GM20000 (cell line): ENCODE measurements at regions not wholly inside any gene's neighbourhood (a gene's known extent, or its start where the extent isn't known, plus 50 kb on each side); places are given as distances from the start of the nearest gene placed in this dataset.
"Not testable (repeated sequence)": the region's sequence is repeated elsewhere in the genome, so short reads cannot be mapped to it uniquely, and the experiment has no call there.

Experiments used
- DNase-seq: peaks from one replicate; pipeline ENCODE4 v3.0.0; 2012; ENCODE audit warnings: low spot score
- TF ChIP-seq, protein P1 (sequence below): IDR thresholded peaks from 2 replicates; pipeline ENCODE4 v1.5.1; 2012; ENCODE audit warnings: mild to moderate bottlenecking, control low read depth; ENCODE audit errors: extremely low read depth, missing control alignments

GRCh38 chr3:187481426-187481825 is 113.2 kb downstream of the RTP4 start:
- TF ChIP-seq, protein P1, sequence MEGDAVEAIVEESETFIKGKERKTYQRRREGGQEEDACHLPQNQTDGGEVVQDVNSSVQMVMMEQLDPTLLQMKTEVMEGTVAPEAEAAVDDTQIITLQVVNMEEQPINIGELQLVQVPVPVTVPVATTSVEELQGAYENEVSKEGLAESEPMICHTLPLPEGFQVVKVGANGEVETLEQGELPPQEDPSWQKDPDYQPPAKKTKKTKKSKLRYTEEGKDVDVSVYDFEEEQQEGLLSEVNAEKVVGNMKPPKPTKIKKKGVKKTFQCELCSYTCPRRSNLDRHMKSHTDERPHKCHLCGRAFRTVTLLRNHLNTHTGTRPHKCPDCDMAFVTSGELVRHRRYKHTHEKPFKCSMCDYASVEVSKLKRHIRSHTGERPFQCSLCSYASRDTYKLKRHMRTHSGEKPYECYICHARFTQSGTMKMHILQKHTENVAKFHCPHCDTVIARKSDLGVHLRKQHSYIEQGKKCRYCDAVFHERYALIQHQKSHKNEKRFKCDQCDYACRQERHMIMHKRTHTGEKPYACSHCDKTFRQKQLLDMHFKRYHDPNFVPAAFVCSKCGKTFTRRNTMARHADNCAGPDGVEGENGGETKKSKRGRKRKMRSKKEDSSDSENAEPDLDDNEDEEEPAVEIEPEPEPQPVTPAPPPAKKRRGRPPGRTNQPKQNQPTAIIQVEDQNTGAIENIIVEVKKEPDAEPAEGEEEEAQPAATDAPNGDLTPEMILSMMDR = no peak
- DNase-seq = no peak

DNA sequence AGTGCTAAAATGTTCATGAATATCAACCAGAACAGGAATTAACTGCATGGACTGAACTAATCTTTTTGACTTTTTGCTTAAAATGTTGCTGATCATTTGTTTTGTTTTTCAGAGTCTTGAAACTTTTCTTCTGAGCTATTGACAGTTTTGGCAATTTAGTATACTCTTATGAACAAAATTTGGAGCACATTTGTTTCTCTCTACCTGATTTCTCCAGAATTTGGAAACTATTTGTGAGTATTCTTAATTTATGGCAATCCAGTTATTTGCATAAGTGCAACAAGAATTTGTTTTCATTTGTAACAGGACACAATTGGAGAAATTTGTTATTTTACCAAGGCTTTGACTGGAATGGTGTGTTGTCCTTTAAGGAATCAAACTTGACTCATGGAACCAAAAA is 107.4 kb downstream of the RTP4 start:
- not testable (repeated sequence) for DNase-seq

GRCh38 chr3:187473778-187474406 is 105.7 kb downstream of the RTP4 start:
- TF ChIP-seq, protein P1 = no peak
- DNase-seq = no peak

DNA sequence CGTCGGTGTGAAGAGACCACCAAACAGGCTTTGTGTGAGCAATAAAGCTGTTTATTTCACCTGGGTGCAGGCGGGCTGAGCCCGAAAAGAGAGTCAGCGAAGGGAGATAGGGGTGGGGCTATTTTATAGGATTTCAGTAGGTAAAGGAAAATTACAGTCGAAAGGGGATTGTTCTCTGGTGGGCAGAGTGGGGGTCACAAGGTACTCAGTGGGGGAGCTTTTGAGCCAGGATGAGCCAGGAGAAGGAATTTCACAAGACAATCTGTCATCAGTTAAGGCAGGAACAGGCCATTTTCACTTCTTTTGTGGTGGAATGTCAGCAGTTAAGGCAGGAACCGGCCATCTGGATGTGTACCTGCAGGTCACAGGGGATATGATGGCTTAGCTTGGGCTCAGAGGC is 98.1 kb downstream of the RTP4 start:
- DNase-seq = not testable (repeated sequence)

DNA sequence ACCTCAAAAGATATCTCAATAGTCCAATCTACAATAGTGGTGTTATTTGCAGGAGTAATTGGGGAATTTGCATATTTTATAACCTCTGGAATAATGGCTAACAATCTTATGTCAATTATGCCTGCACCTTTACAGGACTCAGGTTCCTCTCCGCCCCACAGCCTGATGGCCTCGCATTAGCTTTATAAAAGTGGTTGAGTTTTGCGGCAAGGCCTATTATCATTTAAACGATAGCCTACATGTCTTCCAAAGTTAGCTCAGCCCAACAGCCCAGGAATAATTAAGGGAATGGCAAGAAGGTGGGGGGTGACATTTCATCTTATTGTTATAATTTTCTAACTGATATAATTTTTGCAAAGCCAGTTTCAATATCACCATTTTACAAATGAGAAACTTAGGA is 97.3 kb downstream of the RTP4 start:
- DNase-seq = no peak
- TF ChIP-seq, protein P1 = no peak

DNA sequence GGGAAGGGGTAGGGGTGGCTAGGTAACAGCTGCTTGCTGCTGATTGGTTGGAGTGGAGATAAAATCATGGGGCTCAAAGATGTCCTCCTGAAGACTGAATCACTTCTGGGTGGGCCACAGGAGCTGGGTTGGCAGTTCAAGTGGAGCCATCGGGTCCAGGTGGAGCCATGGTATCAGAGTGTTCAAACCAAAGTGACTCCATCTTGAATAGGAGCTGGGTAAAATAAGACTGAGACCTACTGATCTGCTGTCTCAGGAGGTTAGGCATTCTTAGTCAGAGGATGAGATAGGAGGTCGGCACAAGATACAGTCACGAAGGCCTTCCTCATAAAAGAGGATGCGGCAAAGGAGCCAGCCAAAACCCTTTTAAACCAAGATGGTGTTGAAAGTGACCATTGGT is 96.5 kb downstream of the RTP4 start:
- TF ChIP-seq, protein P1 = no peak
- no peak for DNase-seq

GRCh38 chr3:187458921-187459320 is 90.7 kb downstream of the RTP4 start:
- DNase-seq = no peak

GRCh38 chr3:187458383-187458782 is 90.2 kb downstream of the RTP4 start:
- no peak for DNase-seq
- TF ChIP-seq, protein P1 = no peak

More at GRCh38 chr3:187458921-187459320, 90.7 kb downstream of the RTP4 start:
- TF ChIP-seq, protein P1 = no peak
